ENCODE measurements at regions not wholly inside any gene's neighbourhood (a gene's known extent, or its start where the extent isn't known, plus 50 kb on each side); places are given as distances from the start of the nearest gene placed in this dataset.

GRCh38 chr5:109486200-109486804, 76.5 kb upstream of the PJA2 start:
- Histone ChIP-seq H2AFZ (ENCODE audit: low read depth, low read length) (no peak overlapping the region), H3K27me3 (ENCODE audit: control insufficient read depth in 2 of 2, insufficient read depth in 2 of 2, low read length in 2 of 2) (peaks cover 4 to 9% of the 10 kb centered on the region in 2 experiments), H3K9me1 (replicated peaks; ENCODE audit: control insufficient read depth, extremely low read depth, insufficient read depth, low read length) (no peaks in the 10 kb centered on the region), H3K36me3 (ENCODE audit: control insufficient read depth in 2 of 2, extremely low read depth in 1 of 2, insufficient read depth in 2 of 2, low read length in 2 of 2) (no peaks in the 10 kb centered on the region), H3K9me3 (replicated peaks; ENCODE audit: control insufficient read depth, insufficient read depth, low read length) (no peaks in the 10 kb centered on the region), H3K4me1 (ENCODE audit: control insufficient read depth, extremely low read depth, insufficient read depth, low read length) (no peaks in the 10 kb centered on the region), H4K20me1 (replicated peaks; ENCODE audit: control insufficient read depth, extremely low read depth, insufficient read depth, low read length) (no peaks in the 10 kb centered on the region), H3K27ac (ENCODE audit: insufficient read depth, low read depth, low read length) (no peak overlapping the region), H3K4me3 (replicated peaks in 1 of 3; ENCODE audit: insufficient read depth in 1 of 3, low read depth in 1 of 3, low read length in 3 of 3) (no peak overlapping the region), H3K9ac (replicated peaks; ENCODE audit: extremely low read depth, insufficient read depth, low read length) (no peak overlapping the region), H3K4me2 (ENCODE audit: insufficient read depth, low read length) (no peak overlapping the region), H3K79me2 (ENCODE audit: control insufficient read depth, insufficient read depth, low read length) (no peaks in the 10 kb centered on the region)
- intact Hi-C loops (cut with micrococcal nuclease) (loop anchor here (10.0 kb wide), 1 partner anchor 358 kb away; no protein-coding TSS in a partner anchor), dilution Hi-C loops (cut with MboI; ENCODE audit: extremely low pct_ligation_motif_present, low sequenced_read_pairs) (no loop called here)
- FAIRE-seq (no peak), DNase-seq (ENCODE audit: low read depth, low spot score) (no peak)
- BruUV-seq (replicated peaks): no TSS peak
- no peak for TF ChIP-seq POLR2A (IDR thresholded peaks at IDR 0.05; ENCODE audit: low read depth, low read length)
- TF ChIP-seq POLR2AphosphoS5 (IDR thresholded peaks at IDR 0.05; ENCODE audit: insufficient read depth, low read depth, low read length): no peak
- TF ChIP-seq EZH2 (IDR thresholded peaks at IDR 0.05; ENCODE audit: borderline replicate concordance, low read depth, low read length, severe bottlenecking): no peak
- TF ChIP-seq JUN (IDR thresholded peaks at IDR 0.05; ENCODE audit: borderline replicate concordance, insufficient read depth, insufficient read length, low read depth): no peak
- TF ChIP-seq MAX (IDR thresholded peaks at IDR 0.05; ENCODE audit: insufficient read depth, insufficient read length): no peak
- TF ChIP-seq CTCF (IDR thresholded peaks at IDR 0.05; ENCODE audit: extremely low read depth in 1 of 2, insufficient read depth in 1 of 2, low read depth in 1 of 2, low read length in 2 of 2): no peak
- TF ChIP-seq GATA2 (IDR thresholded peaks at IDR 0.05; ENCODE audit: insufficient read depth, insufficient read length, low read depth, low read length): no peak
- no peak for TF ChIP-seq MYC (IDR thresholded peaks at IDR 0.05; ENCODE audit: low read depth, low read length)
- TF ChIP-seq FOS (IDR thresholded peaks at IDR 0.05; ENCODE audit: borderline replicate concordance, insufficient read depth, low read length): no peak
- ChIA-PET CTCF (interaction anchor here (1.4 kb wide), 1 partner anchor 8 kb away, joined by 3 read pairs; no protein-coding TSS in a partner anchor), POLR2A (no interaction called here)
